ENCODE measurements at regions not wholly inside any gene's neighbourhood (a gene's known extent, or its start where the extent isn't known, plus 50 kb on each side); places are given as distances from the start of the nearest gene placed in this dataset.

GRCh38 chr9:13467157-13467556 lies 187.7 kb upstream of the MPDZ start:
- Mint-ChIP-seq H3K4me1 (ENCODE audit: unreplicated experiment) (no peaks in the 10 kb centered on the region), H3K27ac (ENCODE audit: unreplicated experiment) (no peak overlapping the region), H3K4me3 (ENCODE audit: unreplicated experiment) (no peak overlapping the region), H3K36me3 (ENCODE audit: low read depth, unreplicated experiment) (peaks cover 4% of the 10 kb centered on the region), H3K27me3 (ENCODE audit: unreplicated experiment) (no peaks in the 10 kb centered on the region), H3K9me3 (ENCODE audit: unreplicated experiment) (no peaks in the 10 kb centered on the region)
- TF ChIP-seq CTCF (IDR thresholded peaks at IDR 0.05; ENCODE audit: unreplicated experiment) = no peak
- DNase-seq (ENCODE audit: low spot score) = no peak

GRCh38 chr9:13461414-13461991 lies 182.0 kb upstream of the MPDZ start:
- H3K36me3 Mint-ChIP-seq (ENCODE audit: low read depth, unreplicated experiment) = peaks cover 4% of the 10 kb centered on the region
- H3K27ac Mint-ChIP-seq (ENCODE audit: unreplicated experiment) = no peak overlapping the region
- TF ChIP-seq CTCF (IDR thresholded peaks at IDR 0.05; ENCODE audit: unreplicated experiment) = no peak
- H3K9me3 Mint-ChIP-seq (ENCODE audit: unreplicated experiment) = no peaks in the 10 kb centered on the region
- no peak for DNase-seq (ENCODE audit: low spot score)
- H3K27me3 Mint-ChIP-seq (ENCODE audit: unreplicated experiment) = no peaks in the 10 kb centered on the region
- H3K4me1 Mint-ChIP-seq (ENCODE audit: unreplicated experiment) = no peaks in the 10 kb centered on the region
- H3K4me3 Mint-ChIP-seq (ENCODE audit: unreplicated experiment) = no peak overlapping the region

GRCh38 chr9:13459071-13459470 lies 179.6 kb upstream of the MPDZ start:
- Mint-ChIP-seq H3K36me3 (ENCODE audit: low read depth, unreplicated experiment) (peaks cover under 1% of the 10 kb centered on the region), H3K27ac (ENCODE audit: unreplicated experiment) (no peak overlapping the region), H3K9me3 (ENCODE audit: unreplicated experiment) (no peaks in the 10 kb centered on the region), H3K4me1 (ENCODE audit: unreplicated experiment) (peaks cover 2% of the 10 kb centered on the region), H3K27me3 (ENCODE audit: unreplicated experiment) (no peaks in the 10 kb centered on the region), H3K4me3 (ENCODE audit: unreplicated experiment) (no peak overlapping the region)
- no peak for TF ChIP-seq CTCF (IDR thresholded peaks at IDR 0.05; ENCODE audit: unreplicated experiment)
- no peak for DNase-seq (ENCODE audit: low spot score)

- Mint-ChIP-seq H3K4me1 (ENCODE audit: unreplicated experiment) (peaks cover 2% of the 10 kb centered on the region), H3K9me3 (ENCODE audit: unreplicated experiment) (no peaks in the 10 kb centered on the region), H3K36me3 (ENCODE audit: low read depth, unreplicated experiment) (no peaks in the 10 kb centered on the region), H3K27ac (ENCODE audit: unreplicated experiment) (no peak overlapping the region), H3K4me3 (ENCODE audit: unreplicated experiment) (no peak overlapping the region), H3K27me3 (ENCODE audit: unreplicated experiment) (no peaks in the 10 kb centered on the region)
- no peak for TF ChIP-seq CTCF (IDR thresholded peaks at IDR 0.05; ENCODE audit: unreplicated experiment)
- no peak for DNase-seq (ENCODE audit: low spot score)
Observed at GRCh38 chr9:13457795-13458194, 178.3 kb upstream of the MPDZ start.

- peaks cover 2% of the 10 kb centered on the region for H3K27me3 Mint-ChIP-seq (ENCODE audit: unreplicated experiment)
- H3K27ac Mint-ChIP-seq (ENCODE audit: unreplicated experiment) = no peak overlapping the region
- H3K4me3 Mint-ChIP-seq (ENCODE audit: unreplicated experiment) = no peak overlapping the region
- H3K4me1 Mint-ChIP-seq (ENCODE audit: unreplicated experiment) = peaks cover 48% of the 10 kb centered on the region
- H3K9me3 Mint-ChIP-seq (ENCODE audit: unreplicated experiment) = no peaks in the 10 kb centered on the region
- no peaks in the 10 kb centered on the region for H3K36me3 Mint-ChIP-seq (ENCODE audit: low read depth, unreplicated experiment)
- no peak for TF ChIP-seq CTCF (IDR thresholded peaks at IDR 0.05; ENCODE audit: unreplicated experiment)
- DNase-seq (ENCODE audit: low spot score) = no peak
Observed at GRCh38 chr9:13450723-13451122, 171.2 kb upstream of the MPDZ start.

Measured in endothelial cell (in vitro differentiated cells).